ENCODE measurements at regions not wholly inside any gene's neighbourhood (a gene's known extent, or its start where the extent isn't known, plus 50 kb on each side); places are given as distances from the start of the nearest gene placed in this dataset.

DNA sequence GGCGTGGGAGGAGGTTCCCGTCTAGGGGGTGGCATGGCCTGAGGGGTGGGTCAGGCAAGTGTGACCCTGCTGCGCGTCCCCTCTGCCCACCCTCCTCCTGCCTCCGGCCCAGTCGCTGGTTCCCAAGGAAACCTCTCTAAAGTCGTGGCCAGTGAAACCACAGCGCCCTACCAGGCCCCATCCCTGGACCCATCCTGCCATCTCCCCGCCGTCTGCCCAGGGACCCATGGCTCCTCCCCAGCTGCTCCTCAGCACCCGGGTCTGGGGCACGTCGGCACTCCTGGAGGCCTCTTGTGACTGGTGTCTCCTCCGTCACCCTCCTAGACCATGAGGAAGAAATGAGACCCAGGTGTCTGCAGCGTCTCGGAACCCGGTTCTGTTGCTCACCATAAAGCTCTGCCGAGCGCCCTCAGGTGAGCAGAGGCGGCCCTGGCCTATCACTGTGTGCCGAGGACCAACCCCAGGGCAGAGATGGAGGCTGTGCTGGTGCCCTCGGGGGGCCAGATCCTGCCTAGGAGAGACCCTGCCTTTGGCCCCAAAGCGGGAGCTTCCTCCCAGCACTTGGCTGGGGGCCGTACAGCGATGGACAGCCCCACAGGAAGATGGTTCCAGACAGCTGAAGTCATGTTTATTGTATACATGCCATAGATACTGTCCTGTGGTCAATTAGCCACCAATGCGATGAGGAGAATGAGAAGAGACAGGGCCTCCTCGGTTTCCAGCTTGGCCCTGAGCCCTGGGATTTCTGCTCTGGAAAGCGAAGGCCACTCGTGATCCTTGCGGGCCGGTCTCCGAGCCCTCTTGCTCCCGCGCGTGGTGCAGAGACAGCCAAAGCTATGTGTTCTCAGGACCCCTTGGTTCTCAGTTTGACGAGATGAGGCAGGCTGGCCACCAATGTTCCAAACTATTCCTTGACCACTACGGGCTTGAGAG is 222.5 kb upstream of the RTL1 start:
- no peak for TF ChIP-seq EZH2 (IDR thresholded peaks at IDR 0.05; ENCODE audit: insufficient read depth, poor library complexity, severe bottlenecking)
- TF ChIP-seq EZH2phosphoT487 (IDR thresholded peaks at IDR 0.05; ENCODE audit: insufficient read depth, low read depth) = no peak
